Body of pancreas (tissue), 4 donors: ENCODE measurements at regions not wholly inside any gene's neighbourhood (a gene's known extent, or its start where the extent isn't known, plus 50 kb on each side); places are given as distances from the start of the nearest gene placed in this dataset.
A peak's percentile ranks its signal among the peaks of the same experiment; 100 is the strongest.
"Not testable (repeated sequence)": the region's sequence is repeated elsewhere in the genome, so short reads cannot be mapped to it uniquely, and the experiment has no call there.

Experiments used
- ATAC-seq: fragments of 150-250 bp; one replicate; pipeline ENCODE4 v1.9.1; 2016
- DNase-seq, 4 donors: peaks; one replicate each; pipeline ENCODE4 v3.0.0-alpha.2; 2019
- H3K27ac ChIP-seq, 4 donors: fragments of 200-600 bp; sonication (generic); 1 replicate in 3 of 4; 2 replicates in 1 of 4; pipeline versions ENCODE4 v1.5.1 to v1.6.1; 2016 to 2019; ENCODE audit warnings: mild to moderate bottlenecking in 1 of 4, mixed read lengths in 1 of 4, moderate library complexity in 1 of 4
- H3K27me3 ChIP-seq, 2 donors: fragments of 200-600 bp; sonication (generic); one replicate each; pipeline ENCODE4 v1.6.0; 2016; ENCODE audit warnings: mild to moderate bottlenecking in 1 of 2
- H3K36me3 ChIP-seq, 2 donors: fragments of 200-600 bp; sonication (generic); replicated peaks in 1 of 2; 2 replicates each; pipeline ENCODE4 v1.5.1; 2016; ENCODE audit warnings: low read depth in 2 of 2; ENCODE audit not compliant: insufficient read depth in 1 of 2
- H3K4me1 ChIP-seq: fragments of 200-600 bp; sonication (generic); one replicate; pipeline ENCODE4 v1.6.0; 2016
- H3K4me3 ChIP-seq, 2 donors: fragments of 200-600 bp; sonication (generic); 1 replicate in 1 of 2; 2 replicates in 1 of 2; pipeline ENCODE4 v1.5.1; 2016 to 2019
- H3K9me3 ChIP-seq, 3 donors: fragments of 200-600 bp; sonication (generic); 1 replicate in 2 of 3; 2 replicates in 1 of 3; pipeline ENCODE4 v1.5.1; 2016
- CTCF ChIP-seq, 7 experiments: fragments of 450-650 bp in 4 of 7; fragments of 200-600 bp in 3 of 7; sonication (generic) in 3 of 7; IDR thresholded peaks; one replicate each; pipeline ENCODE4 v1.5.1; 2016 to 2019; ENCODE audit warnings: antibody characterized with exemption in 7 of 7
- POLR2A ChIP-seq, 3 donors: fragments of 450-650 bp; IDR thresholded peaks; one replicate each; pipeline ENCODE4 v1.6.1; 2016; ENCODE audit warnings: antibody characterized with exemption in 3 of 3, mild to moderate bottlenecking in 2 of 3
- WGBS, 2 donors: methylation state at CpG; one replicate each; pipeline ENCODE4 v1.1.5; 2017; 5-methylcytosine and 5-hydroxymethylcytosine counted together
- intact Hi-C: fragments of 100-400 bp; cut with DNase I; formaldehyde crosslinking; loops from one replicate; pipeline ENCODE4 v1.15.1; 2023

DNA sequence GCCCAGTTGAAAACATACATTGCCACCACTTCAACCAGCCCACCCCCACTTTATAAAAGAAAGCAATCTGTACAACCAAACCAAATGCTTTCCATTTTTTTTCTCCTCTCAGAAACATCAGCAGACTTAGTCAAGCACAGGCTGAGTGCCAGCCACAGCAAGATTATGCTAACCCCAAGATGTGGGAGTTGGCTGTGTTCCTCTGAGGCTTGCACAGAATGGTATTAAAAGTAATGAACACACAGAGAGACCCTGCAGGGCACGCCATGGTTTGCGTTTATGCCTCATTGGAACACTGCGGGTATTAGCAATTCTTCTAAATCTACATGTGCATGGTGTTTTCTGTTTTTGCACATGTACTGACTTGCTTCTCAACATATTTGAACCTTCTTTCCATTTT, 419.9 kb upstream of the GRAMD2B start:
- intact Hi-C loops = no loop called here
- no peaks in the 10 kb centered on the region for H3K9me3 ChIP-seq
- peaks cover 20% of the 10 kb centered on the region for H3K4me1 ChIP-seq
- DNase-seq (peak in 2 of 4 donors; percentile 20 to 32), ATAC-seq (no peak)
- H3K27me3 ChIP-seq = no peaks in the 10 kb centered on the region
- no peaks in the 10 kb centered on the region for H3K36me3 ChIP-seq
- 94 to 99% methylated on average over 3 of the region's 3 CpGs for WGBS, 2 donors
- TF ChIP-seq POLR2A (IDR thresholded peaks at IDR 0.05) (no peak), CTCF (IDR thresholded peaks at IDR 0.05) (no peak)
- no peak overlapping the region for H3K4me3 ChIP-seq
- H3K27ac ChIP-seq = no peak overlapping the region

- Histone ChIP-seq H3K4me3 (no peak overlapping the region), H3K4me1 (peaks cover 20% of the 10 kb centered on the region), H3K27me3 (no peaks in the 10 kb centered on the region), H3K9me3 (no peaks in the 10 kb centered on the region), H3K36me3 (no peaks in the 10 kb centered on the region), H3K27ac (no peak overlapping the region)
- 37 to 60% methylated on average over 2 of the region's 2 CpGs for WGBS, 2 donors
- no peak for ATAC-seq
- DNase-seq = no peak
- intact Hi-C loops = no loop called here
- TF ChIP-seq POLR2A (IDR thresholded peaks at IDR 0.05) (no peak), CTCF (IDR thresholded peaks at IDR 0.05) (no peak)
Observed at GRCh38 chr5:126004636-126005035, 418.6 kb upstream of the GRAMD2B start.

DNA sequence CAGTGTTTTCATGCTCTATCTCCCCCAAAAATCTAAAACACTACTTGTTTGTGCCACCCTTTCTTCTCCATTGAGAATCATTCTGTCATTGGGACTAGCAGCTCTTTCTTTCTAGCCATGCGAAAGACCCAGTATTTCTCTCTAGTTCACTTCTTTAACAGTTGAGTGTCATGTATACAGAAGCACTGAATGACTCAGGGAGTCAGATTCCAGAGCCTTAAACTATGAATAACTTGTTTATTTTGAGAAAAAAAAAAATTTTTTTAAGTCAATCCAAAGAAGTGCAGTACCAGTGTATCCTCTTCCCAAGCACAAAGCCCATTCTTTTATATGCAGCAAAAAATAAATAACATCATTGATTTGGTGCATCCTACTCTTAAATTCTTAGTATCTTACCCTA, 415.4 kb upstream of the GRAMD2B start:
- H3K36me3 ChIP-seq = no peaks in the 10 kb centered on the region
- TF ChIP-seq POLR2A (IDR thresholded peaks at IDR 0.05) (no peak), CTCF (IDR thresholded peaks at IDR 0.05) (no peak)
- no peaks in the 10 kb centered on the region for H3K9me3 ChIP-seq
- H3K27me3 ChIP-seq = no peaks in the 10 kb centered on the region
- DNase-seq (no peak), ATAC-seq (no peak)
- no peak overlapping the region for H3K27ac ChIP-seq
- H3K4me3 ChIP-seq = no peak overlapping the region
- WGBS, 2 donors = 85 to 100% methylated on average over 1 of the region's 1 CpG
- intact Hi-C loops = no loop called here
- H3K4me1 ChIP-seq = peaks cover 6% of the 10 kb centered on the region

DNA sequence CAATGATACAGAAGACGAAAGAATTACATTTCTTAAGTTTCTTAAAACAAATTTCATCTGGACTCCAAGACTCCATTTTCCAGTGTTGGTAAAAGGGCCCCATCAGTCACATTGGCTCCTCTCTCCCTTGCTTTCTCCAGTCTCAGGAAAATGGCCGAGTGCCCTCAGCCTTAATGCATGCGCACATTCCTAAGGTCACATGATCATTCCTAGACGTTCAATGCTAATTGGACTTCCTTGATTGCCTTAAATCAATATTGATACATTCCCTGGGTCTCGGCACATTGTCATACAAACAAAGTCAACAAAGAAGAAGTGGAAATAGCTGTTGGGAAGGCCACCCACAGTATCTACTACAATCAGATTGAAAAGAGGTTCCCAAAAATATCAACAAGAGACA, 413.6 kb upstream of the GRAMD2B start:
- Histone ChIP-seq H3K27me3 (no peaks in the 10 kb centered on the region), H3K36me3 (no peaks in the 10 kb centered on the region), H3K27ac (no peak overlapping the region), H3K4me3 (no peak overlapping the region), H3K4me1 (peaks cover 1% of the 10 kb centered on the region), H3K9me3 (no peaks in the 10 kb centered on the region)
- no peak for TF ChIP-seq POLR2A (IDR thresholded peaks at IDR 0.05)
- TF ChIP-seq CTCF (IDR thresholded peaks at IDR 0.05) = no peak
- DNase-seq (no peak), ATAC-seq (no peak)
- 56% methylated on average over 5 of the region's 5 CpGs for WGBS, 2 donors
- intact Hi-C loops = no loop called here

GRCh38 chr5:126011526-126011925, 411.7 kb upstream of the GRAMD2B start:
- intact Hi-C loops, H3K4me1 ChIP-seq, DNase-seq, H3K36me3 ChIP-seq, ATAC-seq, H3K4me3 ChIP-seq, H3K27ac ChIP-seq, H3K27me3 ChIP-seq, H3K9me3 ChIP-seq: not testable (repeated sequence)
- WGBS, 2 donors = 94 to 98% methylated on average over 7 of the region's 7 CpGs
